ENCODE measurements at regions not wholly inside any gene's neighbourhood (a gene's known extent, or its start where the extent isn't known, plus 50 kb on each side); places are given as distances from the start of the nearest gene placed in this dataset. TPM values are rescaled to one million over a fixed set of nuclear protein-coding genes. Genes with fewer than 3 reads are reported as not detected.
"Not testable (repeated sequence)": the region's sequence is repeated elsewhere in the genome, so short reads cannot be mapped to it uniquely, and the experiment has no call there.

DNA sequence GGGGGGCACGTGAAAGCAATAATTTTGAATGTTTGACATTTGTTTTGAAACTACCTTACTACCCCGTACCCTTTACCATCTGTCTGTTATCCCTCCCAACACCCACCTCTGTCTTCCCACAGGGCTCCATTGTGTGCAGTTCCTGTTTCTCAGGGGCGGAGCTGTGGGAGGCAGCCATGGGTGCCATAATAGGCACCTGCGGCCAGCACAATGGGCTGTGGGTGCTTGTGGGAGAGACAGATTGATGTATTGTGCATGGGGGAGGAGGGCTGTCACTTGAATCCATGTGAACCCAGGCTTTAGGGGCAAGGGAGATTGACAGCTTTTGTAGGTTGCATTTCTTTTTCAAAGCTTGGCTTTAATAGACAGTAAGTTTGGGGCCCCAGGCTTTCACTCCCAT is 122.6 kb upstream of the CXorf66 start:
- DNase-seq (ENCODE audit: low read depth in 2 of 3, low spot score in 2 of 3): no peak

DNA sequence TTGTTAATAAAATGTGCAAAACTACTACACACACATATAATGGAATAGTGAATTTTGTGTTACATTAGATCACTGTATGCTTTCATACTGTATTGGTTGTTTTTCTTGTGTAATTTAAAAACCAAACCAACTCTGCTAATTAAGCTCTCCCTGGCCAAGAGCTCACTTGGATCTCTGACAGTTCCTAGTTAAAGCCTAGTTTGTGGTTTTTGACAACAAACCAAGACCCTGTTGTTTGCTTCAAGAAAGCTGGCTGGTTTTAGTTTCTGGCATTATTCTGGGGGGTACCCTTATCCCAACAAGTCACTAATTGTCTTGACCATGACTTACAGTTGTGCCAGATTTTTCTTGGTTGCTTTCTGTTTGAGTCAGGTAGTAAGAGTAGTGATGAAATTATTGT is 121.4 kb upstream of the CXorf66 start:
- DNase-seq (ENCODE audit: low read depth in 2 of 3, low spot score in 2 of 3): no peak

DNA sequence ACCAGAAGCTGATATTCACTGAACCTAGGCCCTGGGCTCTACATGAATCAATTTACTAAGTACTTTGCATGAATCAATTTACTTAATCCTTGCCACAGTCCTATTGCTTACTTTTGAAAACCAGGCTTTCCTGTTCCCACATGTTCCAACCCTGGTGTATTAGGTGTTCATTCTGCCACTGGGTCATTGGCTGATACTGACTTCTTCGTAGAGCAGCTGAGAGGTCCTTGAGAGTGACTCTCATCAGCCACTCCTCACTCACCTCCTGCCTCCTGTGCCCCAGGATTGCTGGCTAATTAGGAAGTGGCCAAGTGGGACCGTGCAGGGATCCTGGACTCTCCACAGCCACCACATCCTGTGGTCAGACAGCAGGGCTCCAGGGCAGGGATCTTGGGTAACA is 109.5 kb upstream of the CXorf66 start:
- DNase-seq (ENCODE audit: low read depth in 2 of 3, low spot score in 2 of 3): not testable (repeated sequence)

DNA sequence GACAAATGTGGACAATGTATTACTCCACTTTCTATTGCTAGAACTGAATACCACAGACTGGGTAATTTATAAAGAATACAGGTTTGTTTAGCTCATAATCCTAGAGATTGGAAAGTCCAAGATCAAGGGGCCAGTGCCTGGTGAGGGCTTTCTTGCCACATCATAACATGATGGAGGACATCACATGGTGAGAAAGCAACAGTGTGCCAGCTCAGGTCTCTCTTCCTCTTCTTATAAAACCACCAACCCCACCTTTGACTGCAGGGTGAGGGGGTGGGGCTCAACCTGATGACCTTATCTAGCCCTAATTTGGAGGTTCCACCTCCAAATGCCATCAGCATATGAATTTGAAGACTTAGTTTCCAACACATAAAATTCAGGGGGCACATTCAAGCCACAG is 105.7 kb upstream of the CXorf66 start:
- DNase-seq (ENCODE audit: low read depth in 2 of 3, low spot score in 2 of 3): no peak

DNA sequence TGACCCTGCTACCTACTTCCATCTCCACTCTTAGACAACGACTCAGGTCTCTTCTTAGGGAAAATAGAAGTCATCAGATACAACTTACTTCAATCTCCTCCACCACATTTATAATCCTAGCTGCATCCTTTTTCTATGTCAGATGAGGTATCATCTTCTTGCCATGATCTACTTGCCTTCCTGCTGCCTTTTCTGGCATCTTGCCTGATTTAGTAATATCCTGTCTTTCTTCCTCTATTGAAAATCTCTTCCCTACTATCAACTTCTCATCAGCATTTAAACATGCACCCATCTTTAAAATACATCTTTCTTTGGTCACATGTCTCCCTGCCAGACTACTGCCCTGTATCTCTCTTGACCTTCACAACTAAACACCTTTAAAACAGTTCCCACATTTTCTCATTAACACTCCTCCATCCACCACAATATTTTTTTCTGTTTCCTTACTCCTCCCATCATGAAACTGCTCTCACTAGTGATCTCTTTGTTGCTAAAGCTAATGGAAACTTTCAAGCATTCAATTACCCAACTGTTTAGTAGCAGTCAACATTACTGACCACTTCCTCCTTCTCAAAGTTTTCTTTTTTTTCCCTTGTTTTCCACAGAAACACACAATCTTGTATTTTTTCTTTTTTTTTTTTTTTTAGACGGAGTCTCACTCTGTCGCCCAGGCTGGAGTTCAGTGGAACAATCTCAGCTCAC is 100.8 kb upstream of the CXorf66 start:
- DNase-seq (ENCODE audit: low read depth in 2 of 3, low spot score in 2 of 3): no peak

DNA sequence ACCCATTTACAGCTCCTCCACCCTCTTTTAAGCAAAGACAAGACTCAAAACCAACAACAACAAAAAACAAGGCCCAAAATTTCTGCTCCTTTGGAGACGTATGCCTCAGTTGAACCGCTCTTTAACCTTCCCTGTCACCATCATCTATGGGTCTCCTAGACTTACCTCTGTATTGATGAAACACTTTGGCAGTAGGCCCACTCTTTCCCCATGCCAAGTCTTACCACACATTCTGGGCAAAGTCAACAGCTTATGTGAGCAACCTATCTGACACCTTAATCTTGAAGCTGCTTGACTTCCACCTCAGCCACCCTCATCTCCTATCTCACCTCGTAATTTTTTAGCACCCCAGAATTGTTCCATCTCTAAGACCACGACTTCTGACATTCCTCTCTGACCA is 99.7 kb upstream of the CXorf66 start:
- DNase-seq (ENCODE audit: low read depth in 2 of 3, low spot score in 2 of 3): no peak

DNA sequence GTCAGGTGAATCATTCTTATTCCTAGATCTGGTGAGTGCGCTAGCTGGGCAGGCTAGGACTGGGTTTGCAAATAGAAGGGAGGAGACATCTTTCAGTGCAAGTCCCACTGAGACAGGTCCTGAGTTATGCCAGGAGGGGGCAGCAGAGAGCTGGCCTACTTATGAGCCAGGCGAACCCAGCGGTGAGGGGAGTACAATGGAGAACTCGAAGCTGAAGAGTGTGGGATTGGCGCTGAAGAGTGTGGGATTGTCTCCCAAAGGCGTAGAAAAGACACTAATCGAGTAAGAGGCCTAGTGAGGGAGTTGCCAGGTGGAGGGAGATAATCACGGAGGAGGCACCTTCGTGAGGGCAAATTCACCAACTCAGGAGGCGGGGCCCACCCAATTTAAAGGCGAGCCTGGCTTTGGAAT is 91.7 kb upstream of the CXorf66 start:
- DNase-seq (ENCODE audit: low read depth in 2 of 3, low spot score in 2 of 3): peak; percentile 22 to 79 (median 57)

DNA sequence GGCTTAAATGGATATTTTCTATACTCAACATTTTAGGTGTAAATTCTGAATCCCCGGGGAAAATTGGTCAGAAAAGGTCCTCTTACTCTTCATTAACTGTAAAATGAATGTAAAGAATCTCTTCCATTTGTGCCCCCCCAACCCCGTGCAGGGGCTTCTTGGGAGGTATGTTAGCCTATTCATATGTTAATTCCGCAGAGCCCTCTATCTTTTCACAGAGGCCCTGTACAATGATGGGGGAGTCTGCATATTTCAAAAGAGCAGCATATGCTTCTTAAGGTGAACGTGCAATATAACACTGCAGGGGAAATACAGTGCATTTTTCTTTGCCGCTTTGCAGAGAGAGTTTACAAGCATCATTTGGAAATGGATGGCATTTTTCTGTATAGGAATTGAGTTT is 88.5 kb upstream of the CXorf66 start:
- no peak for DNase-seq (ENCODE audit: low read depth in 2 of 3, low spot score in 2 of 3)

DNA sequence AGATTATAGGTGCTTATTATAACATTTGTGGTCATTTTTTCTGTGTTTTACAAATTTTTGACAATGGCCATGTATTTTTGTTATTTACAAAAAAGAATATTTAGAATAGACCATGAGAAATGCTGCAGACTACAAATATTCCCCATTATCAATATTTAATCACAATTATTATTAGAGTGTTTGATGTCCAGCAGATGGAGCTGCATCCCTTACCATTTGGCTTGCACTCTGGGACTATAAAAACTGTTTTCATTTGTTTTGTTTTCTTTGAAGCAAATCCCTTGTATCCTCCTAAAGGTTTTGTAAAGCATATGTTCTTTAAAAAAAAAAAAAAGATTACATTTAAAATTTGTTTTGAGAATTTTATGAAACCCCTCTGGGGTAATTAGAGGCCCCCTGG is 85.6 kb upstream of the CXorf66 start:
- DNase-seq (ENCODE audit: low read depth in 2 of 3, low spot score in 2 of 3): peak in 1 of 3 donors; percentile 23

DNA sequence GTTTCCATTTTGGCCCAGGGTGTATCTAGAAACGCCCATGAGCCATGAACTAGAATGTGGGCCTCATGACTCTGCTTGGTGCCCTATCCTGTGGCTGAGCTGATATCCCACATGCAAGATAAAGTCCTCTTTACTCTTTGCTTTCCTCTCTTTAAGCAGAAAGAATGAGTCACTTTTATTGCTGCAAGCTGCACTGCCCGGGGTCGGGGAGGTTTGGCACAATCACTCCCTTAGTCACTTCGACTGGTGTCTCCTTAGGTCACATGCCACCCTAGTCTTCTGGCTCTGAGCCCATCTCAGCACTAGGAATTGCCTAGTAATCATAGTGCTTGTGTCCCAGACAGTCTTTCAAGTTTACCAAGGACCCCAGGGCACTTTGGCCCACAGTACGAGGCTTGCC is 75.1 kb upstream of the CXorf66 start:
- no peak for DNase-seq (ENCODE audit: low read depth in 2 of 3, low spot score in 2 of 3)

DNA sequence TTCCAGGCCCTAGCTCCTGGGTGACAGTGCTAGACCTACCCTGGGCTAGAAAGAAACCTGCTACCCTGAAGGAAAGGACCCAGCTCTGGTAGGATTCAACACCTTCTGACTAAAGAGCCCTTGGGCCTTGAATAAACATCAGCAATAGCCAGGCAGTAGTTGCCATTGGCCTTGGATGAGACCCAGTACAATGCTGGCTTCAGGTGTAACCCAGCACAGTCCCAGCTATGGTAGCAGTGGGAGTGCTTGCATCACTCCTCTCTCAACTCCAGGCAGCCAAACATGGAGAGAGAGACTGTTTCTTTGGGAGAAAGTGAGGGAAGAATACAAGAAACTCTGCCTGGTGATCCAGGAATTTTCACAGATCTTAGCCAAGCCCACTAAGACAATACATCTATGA is 73.5 kb upstream of the CXorf66 start:
- DNase-seq (ENCODE audit: low read depth in 2 of 3, low spot score in 2 of 3): no peak

DNA sequence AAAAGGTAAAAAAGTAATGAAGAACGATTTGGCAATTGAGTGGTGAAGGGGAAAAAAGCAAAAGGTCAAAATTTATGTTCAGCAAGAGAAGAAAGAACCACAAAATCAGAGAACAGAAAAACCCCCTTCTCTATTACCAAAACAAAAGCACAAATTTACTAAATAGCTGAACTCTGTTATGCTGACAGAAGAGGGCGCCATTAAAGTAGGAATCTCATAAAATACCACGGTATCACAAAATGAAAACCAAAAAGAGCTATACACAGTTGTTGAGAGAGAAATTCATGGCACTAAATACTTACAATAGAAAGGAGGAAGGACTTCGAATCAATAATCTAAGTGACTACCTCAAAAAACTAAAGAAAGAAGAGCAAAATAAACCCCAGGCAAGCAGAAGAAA is 69.6 kb upstream of the CXorf66 start:
- no peak for DNase-seq (ENCODE audit: low read depth in 2 of 3, low spot score in 2 of 3)

DNA sequence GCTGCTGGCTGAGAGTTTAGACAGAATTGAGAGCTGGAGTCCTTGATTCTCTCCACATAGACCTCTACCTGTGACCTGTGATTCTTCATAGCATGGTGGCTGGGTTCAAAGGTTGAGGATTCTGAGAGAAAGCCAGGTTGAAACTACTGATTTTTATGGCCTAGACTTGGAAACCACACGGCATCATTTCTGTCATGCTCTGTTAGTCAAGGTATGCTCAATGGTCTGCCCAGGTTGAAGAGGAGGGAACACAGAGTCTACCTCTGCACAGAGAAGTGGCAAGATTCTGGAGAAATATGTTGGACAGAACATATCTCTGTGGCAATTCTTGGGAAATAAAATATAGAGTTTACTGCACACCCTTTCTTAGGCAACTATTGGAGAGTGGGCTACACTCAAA is 57.2 kb upstream of the CXorf66 start:
- no peak for DNase-seq (ENCODE audit: low read depth in 2 of 3, low spot score in 2 of 3)

DNA sequence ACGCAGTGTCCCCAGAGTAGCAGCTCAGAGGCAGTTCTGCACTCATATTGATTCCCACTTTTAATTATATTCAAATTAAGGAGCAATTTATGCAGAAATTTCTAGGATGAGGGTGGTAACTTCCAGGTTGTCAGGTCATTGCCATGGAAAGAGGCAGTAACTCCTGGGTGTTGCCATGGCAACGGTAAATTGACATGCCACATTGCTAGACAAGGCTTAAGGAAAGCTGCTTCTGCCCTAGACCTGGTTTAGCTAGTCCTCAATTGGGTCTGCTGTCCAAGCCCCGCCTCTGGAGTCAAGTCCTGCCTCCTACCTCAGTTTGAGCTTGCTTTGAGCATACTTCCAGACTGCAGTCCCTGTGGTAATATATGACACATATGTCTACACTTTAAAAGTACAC is 53.8 kb upstream of the CXorf66 start:
- not testable (repeated sequence) for DNase-seq (ENCODE audit: low read depth in 2 of 3, low spot score in 2 of 3)

Small RNA genes in the stretch of these regions (small RNA-seq; reads per million reads assigned to genes)
- gene RN7SL727P: not detected

All from hematopoietic multipotent progenitor cell (in vitro differentiated cells).